ENCODE measurements at regions not wholly inside any gene's neighbourhood (a gene's known extent, or its start where the extent isn't known, plus 50 kb on each side); places are given as distances from the start of the nearest gene placed in this dataset.

DNA sequence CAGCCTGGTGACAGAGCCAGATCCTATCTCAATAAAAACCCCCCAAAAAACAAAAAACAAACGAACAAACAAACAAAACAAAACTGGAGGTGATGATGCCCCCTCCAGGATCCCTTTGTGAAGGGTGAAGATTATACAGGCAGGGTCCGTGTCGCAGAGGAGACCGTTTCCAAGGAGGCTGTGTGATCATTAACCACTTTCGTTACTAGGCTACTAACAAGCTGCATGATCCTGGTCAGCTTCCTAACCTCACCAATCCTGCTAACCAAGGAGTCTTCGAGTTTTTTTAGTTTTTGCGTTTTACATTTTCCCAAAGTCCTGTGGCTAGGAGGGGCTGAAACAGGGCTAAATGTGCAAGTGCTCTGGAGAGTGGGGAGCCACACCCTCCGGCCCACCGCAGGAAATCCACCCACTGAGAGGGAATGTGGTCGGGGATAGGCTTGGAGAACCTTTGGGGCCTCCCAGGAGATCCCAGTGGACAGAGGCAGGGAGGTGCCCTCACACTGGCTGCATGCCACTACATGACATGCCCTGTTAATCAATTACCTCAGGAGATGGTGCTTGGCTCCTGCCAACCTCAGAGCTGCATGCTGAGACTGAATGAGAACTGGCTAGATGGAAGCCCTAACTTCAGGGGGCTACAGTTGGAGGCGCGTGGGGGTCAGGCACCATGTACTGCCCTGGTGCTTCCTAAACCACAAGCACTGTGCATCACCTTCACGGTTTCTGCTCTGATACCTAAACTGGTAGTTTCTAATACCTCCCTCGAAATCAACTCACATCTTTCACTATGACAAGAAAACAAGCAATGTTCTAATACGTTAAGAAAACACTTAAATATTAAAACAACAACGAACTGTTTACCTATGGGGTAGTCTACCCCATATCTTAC, 67.5 kb upstream of the RGPD5 start (continued):
- TF ChIP-seq, protein P1, sequence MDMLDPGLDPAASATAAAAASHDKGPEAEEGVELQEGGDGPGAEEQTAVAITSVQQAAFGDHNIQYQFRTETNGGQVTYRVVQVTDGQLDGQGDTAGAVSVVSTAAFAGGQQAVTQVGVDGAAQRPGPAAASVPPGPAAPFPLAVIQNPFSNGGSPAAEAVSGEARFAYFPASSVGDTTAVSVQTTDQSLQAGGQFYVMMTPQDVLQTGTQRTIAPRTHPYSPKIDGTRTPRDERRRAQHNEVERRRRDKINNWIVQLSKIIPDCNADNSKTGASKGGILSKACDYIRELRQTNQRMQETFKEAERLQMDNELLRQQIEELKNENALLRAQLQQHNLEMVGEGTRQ (IDR thresholded peaks at IDR 0.05; ENCODE audit: low read depth, low read length): no peak

DNA sequence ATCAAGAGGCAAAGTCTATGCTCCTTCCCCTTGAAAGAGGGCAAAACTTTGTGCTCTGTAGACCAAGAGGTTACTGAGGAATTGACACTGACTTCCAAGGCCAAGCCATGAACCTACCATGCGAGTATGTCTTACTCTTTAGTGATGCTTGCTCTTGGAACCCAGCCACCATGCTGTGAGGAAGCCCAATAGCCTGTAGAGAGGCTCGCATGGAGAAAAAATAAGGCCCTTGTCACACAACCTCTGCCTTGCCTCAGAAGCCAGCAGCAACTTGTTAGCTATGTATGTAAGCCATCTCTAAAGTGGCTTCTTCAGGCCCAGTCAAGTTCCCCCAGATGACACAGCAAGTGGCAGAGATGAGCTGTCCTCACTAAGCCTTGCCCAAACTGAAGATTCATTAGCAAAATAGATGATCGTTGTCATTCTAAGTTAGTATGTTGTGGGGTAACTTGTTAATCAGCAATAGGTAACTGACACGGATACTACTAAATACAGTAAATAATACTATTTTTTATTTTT, 66.1 kb upstream of the RGPD5 start:
- Histone ChIP-seq H2AK9ac (replicated peaks; ENCODE audit: low read depth, low read length, poor library complexity) (no peak overlapping the region), H4K20me1 (ENCODE audit: insufficient read depth, low read length) (no peaks in the 10 kb centered on the region), H3K14ac (replicated peaks; ENCODE audit: low read depth, low read length) (no peak overlapping the region), H3K56ac (ENCODE audit: extremely low read depth, insufficient read depth, low read length) (no peak overlapping the region), H3K27me3 (ENCODE audit: control insufficient read depth, insufficient read depth, low read length) (peaks cover 40% of the 10 kb centered on the region), H3K4ac (ENCODE audit: low read depth, low read length) (no peak overlapping the region), H2BK5ac (ENCODE audit: low read depth, low read length, poor library complexity, severe bottlenecking) (no peak overlapping the region), H4K91ac (ENCODE audit: insufficient read depth, low read depth, low read length) (no peak overlapping the region), H3K4me2 (ENCODE audit: low read depth, low read length) (no peak overlapping the region), H3K23ac (ENCODE audit: low read depth, low read length) (no peak overlapping the region), H3K9ac (ENCODE audit: low read depth, low read length) (no peak overlapping the region), H3K4me3 (ENCODE audit: insufficient read depth, low read depth, low read length) (no peak overlapping the region), H3K9me3 (ENCODE audit: control insufficient read depth, insufficient read depth, low read length) (peaks cover 2% of the 10 kb centered on the region; the same call in 1 of the 2 replicates), H3K4me1 (ENCODE audit: control insufficient read depth, insufficient read depth, low read length) (no peaks in the 10 kb centered on the region), H4K5ac (ENCODE audit: low read depth, low read length) (no peak overlapping the region), H2AFZ (replicated peaks; ENCODE audit: low read length, poor library complexity) (no peak overlapping the region), H2BK20ac (ENCODE audit: low read depth, low read length) (no peak overlapping the region), H3K18ac (ENCODE audit: low read depth, low read length) (no peak overlapping the region), H3K27ac (ENCODE audit: insufficient read depth, low read length) (no peak overlapping the region), H2BK15ac (ENCODE audit: low read depth, low read length) (no peak overlapping the region), H2BK120ac (ENCODE audit: low read depth, low read length) (no peak overlapping the region), H2AK5ac (ENCODE audit: low read depth, low read length) (no peak overlapping the region), H4K8ac (ENCODE audit: low read depth in 2 of 2, low read length in 2 of 2) (no peak overlapping the region), H3K79me1 (ENCODE audit: low read depth in 1 of 2, low read length in 2 of 2) (no peaks in the 10 kb centered on the region), H3K36me3 (ENCODE audit: control insufficient read depth, insufficient read depth, low read length) (no peaks in the 10 kb centered on the region), H3K9me1 (ENCODE audit: insufficient read depth, low read length) (no peaks in the 10 kb centered on the region)
- no CpG with 5 or more reads among the region's 4 CpGs for WGBS, 2 experiments (ENCODE audit: extremely low coverage in 2 of 2, insufficient read length in 1 of 2)
- ChIA-PET POLR2A (ENCODE audit: unreplicated experiment) (no interaction called here), CTCF (no interaction called here)
- BruUV-seq (replicated peaks): no TSS peak
- TF ChIP-seq, protein P2, sequence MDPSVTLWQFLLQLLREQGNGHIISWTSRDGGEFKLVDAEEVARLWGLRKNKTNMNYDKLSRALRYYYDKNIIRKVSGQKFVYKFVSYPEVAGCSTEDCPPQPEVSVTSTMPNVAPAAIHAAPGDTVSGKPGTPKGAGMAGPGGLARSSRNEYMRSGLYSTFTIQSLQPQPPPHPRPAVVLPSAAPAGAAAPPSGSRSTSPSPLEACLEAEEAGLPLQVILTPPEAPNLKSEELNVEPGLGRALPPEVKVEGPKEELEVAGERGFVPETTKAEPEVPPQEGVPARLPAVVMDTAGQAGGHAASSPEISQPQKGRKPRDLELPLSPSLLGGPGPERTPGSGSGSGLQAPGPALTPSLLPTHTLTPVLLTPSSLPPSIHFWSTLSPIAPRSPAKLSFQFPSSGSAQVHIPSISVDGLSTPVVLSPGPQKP (IDR thresholded peaks at IDR 0.05; ENCODE audit: borderline replicate concordance, low read depth, low read length): no peak
- TF ChIP-seq, protein P3, sequence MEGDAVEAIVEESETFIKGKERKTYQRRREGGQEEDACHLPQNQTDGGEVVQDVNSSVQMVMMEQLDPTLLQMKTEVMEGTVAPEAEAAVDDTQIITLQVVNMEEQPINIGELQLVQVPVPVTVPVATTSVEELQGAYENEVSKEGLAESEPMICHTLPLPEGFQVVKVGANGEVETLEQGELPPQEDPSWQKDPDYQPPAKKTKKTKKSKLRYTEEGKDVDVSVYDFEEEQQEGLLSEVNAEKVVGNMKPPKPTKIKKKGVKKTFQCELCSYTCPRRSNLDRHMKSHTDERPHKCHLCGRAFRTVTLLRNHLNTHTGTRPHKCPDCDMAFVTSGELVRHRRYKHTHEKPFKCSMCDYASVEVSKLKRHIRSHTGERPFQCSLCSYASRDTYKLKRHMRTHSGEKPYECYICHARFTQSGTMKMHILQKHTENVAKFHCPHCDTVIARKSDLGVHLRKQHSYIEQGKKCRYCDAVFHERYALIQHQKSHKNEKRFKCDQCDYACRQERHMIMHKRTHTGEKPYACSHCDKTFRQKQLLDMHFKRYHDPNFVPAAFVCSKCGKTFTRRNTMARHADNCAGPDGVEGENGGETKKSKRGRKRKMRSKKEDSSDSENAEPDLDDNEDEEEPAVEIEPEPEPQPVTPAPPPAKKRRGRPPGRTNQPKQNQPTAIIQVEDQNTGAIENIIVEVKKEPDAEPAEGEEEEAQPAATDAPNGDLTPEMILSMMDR (conservative IDR thresholded peaks at IDR 0.05; ENCODE audit: low read depth, low read length): no peak
- in situ Hi-C loops (cut with MboI; ENCODE audit: low sequenced_read_pairs) (no loop called here), dilution Hi-C loops (cut with HindIII; ENCODE audit: low sequenced_read_pairs, unreplicated experiment) (no loop called here), intact Hi-C loops (cut with micrococcal nuclease) (no loop called here)
- DNase-seq (no peak), ATAC-seq (ENCODE audit: low read depth) (no peak)

Data from IMR-90 (cell line).